Duodenal mucosa (tissue), 2 donors: ENCODE measurements at regions not wholly inside any gene's neighbourhood (a gene's known extent, or its start where the extent isn't known, plus 50 kb on each side); places are given as distances from the start of the nearest gene placed in this dataset.

ENCODE experiments used
- H3K27ac ChIP-seq: one replicate; pipeline ENCODE4 v1.7.0; 2013; ENCODE audit warnings: low read depth, low read length
- H3K27me3 ChIP-seq, 2 donors: one replicate each; pipeline ENCODE4 v1.7.0; 2013; ENCODE audit warnings: low read length in 2 of 2, control low read depth in 1 of 2; ENCODE audit not compliant: insufficient read depth in 2 of 2, control insufficient read depth in 1 of 2
- H3K36me3 ChIP-seq, 2 donors: one replicate each; pipeline ENCODE4 v1.7.0; 2013; ENCODE audit warnings: low read length in 2 of 2, control low read depth in 1 of 2; ENCODE audit not compliant: insufficient read depth in 2 of 2, control insufficient read depth in 1 of 2
- H3K4me1 ChIP-seq, 2 donors: one replicate each; pipeline ENCODE4 v1.7.0; 2013; ENCODE audit warnings: low read length in 2 of 2, control low read depth in 1 of 2; ENCODE audit not compliant: insufficient read depth in 2 of 2, control insufficient read depth in 1 of 2
- H3K4me3 ChIP-seq, 2 donors: one replicate each; pipeline ENCODE4 v1.7.0; 2013; ENCODE audit warnings: low read length in 2 of 2, low read depth in 1 of 2
- H3K9ac ChIP-seq, 2 donors: one replicate each; pipeline ENCODE4 v1.7.0; 2013; ENCODE audit warnings: low read length in 2 of 2, low read depth in 1 of 2
- H3K9me3 ChIP-seq, 2 donors: one replicate each; pipeline ENCODE4 v1.7.0; 2013; ENCODE audit warnings: low read length in 2 of 2, control low read depth in 1 of 2; ENCODE audit not compliant: control insufficient read depth in 1 of 2

DNA sequence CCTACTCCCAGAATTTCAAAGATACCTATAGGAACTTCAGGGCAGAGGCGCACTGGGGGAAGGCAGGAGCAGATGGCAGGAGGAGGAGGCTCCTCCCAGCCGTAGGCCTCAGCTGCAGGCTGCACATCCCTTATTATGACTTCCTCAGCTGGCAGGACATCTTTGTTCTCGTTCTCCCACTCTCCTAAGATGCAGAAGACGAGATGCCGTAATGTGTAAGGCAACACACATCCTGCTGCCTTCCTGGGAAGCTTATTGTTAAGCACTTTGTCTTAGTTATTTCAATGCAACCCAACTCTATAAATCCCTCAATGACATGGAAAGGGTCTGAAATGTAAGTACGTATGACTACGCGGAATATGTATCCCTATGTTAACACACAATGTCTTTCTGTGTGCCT lies 599.8 kb upstream of the MGMT start:
- no peaks in the 10 kb centered on the region for H3K36me3 ChIP-seq
- H3K9ac ChIP-seq, result no peak overlapping the region
- H3K4me1 ChIP-seq, result no peaks in the 10 kb centered on the region
- H3K27ac ChIP-seq, result no peak overlapping the region
- H3K9me3 ChIP-seq, result no peaks in the 10 kb centered on the region
- no peak overlapping the region for H3K4me3 ChIP-seq
- no peaks in the 10 kb centered on the region for H3K27me3 ChIP-seq

GRCh38 chr10:128867819-128868218 lies 599.2 kb upstream of the MGMT start:
- Histone ChIP-seq H3K9ac (no peak overlapping the region), H3K9me3 (no peaks in the 10 kb centered on the region), H3K27ac (no peak overlapping the region), H3K4me1 (no peaks in the 10 kb centered on the region), H3K27me3 (no peaks in the 10 kb centered on the region), H3K36me3 (no peaks in the 10 kb centered on the region), H3K4me3 (no peak overlapping the region)

DNA sequence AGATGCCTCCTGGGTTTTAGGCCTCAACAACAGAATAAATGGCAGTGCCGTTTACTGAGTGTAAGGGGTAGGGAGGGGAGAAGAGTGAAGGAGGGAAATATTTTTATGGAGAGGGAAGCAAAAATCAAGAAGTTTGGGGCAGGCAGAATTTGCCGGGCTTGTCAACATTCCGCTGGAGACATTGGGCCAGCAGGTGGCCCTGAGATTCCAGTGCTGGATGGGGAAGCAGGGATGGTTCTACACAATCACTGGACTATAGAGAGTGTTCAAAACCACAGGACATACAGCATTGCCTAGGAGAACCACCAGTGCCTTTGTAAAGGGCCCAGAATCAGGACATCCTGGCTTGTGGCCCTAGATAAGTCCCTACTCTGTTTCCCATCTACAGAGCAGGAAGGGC lies 598.6 kb upstream of the MGMT start:
- H3K4me1 ChIP-seq, result no peaks in the 10 kb centered on the region
- H3K4me3 ChIP-seq, result no peak overlapping the region
- no peak overlapping the region for H3K27ac ChIP-seq
- no peaks in the 10 kb centered on the region for H3K27me3 ChIP-seq
- no peak overlapping the region for H3K9ac ChIP-seq
- H3K9me3 ChIP-seq, result no peaks in the 10 kb centered on the region
- no peaks in the 10 kb centered on the region for H3K36me3 ChIP-seq

DNA sequence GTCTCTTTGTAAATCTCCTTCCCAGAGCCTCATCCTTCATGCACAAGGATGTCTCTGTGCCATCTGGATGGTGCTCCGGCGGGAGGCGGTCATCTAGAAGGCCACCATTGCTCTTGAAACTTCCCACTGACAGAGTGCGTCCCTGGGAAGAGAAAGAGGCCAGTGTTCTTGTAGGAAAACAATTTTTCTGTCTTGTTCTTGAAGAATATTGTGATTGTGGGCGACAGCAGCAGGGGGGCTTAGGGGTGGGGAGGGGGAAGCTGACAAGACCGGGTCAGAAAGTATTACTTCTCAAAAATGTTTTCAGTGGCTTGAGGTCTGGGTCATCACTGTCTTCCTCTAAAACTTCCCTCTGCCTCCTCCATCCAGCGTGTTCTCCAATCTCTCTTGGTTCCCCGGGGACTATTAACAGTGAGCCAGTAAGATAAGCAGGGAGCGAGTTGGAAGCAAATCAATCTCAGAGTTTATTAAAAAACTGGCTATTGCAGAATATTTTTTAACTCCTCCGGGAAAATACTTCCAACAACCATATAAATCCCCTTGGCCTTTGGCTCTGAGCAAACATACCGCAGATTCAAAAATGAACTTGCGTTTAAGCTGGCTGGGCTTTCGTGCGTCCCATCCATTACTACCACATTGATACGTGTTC lies 597.8 kb upstream of the MGMT start:
- Histone ChIP-seq H3K27me3 (no peaks in the 10 kb centered on the region), H3K4me1 (no peaks in the 10 kb centered on the region)

GRCh38 chr10:128870830-128871597 lies 596.0 kb upstream of the MGMT start:
- no peaks in the 10 kb centered on the region for H3K9me3 ChIP-seq
- no peak overlapping the region for H3K9ac ChIP-seq
- no peak overlapping the region for H3K4me3 ChIP-seq
- no peaks in the 10 kb centered on the region for H3K27me3 ChIP-seq
- H3K27ac ChIP-seq, result no peak overlapping the region
- H3K4me1 ChIP-seq, result no peaks in the 10 kb centered on the region
- no peaks in the 10 kb centered on the region for H3K36me3 ChIP-seq

More for the DNA sequence above, 597.8 kb upstream of the MGMT start:
- H3K27ac ChIP-seq, result no peak overlapping the region
- H3K9ac ChIP-seq, result no peak overlapping the region
- H3K9me3 ChIP-seq, result no peaks in the 10 kb centered on the region
- no peak overlapping the region for H3K4me3 ChIP-seq
- no peaks in the 10 kb centered on the region for H3K36me3 ChIP-seq

GRCh38 chr10:128871671-128872231 lies 595.3 kb upstream of the MGMT start:
- Histone ChIP-seq H3K4me3 (no peak overlapping the region), H3K9me3 (no peaks in the 10 kb centered on the region), H3K27me3 (no peaks in the 10 kb centered on the region), H3K27ac (no peak overlapping the region), H3K4me1 (no peaks in the 10 kb centered on the region), H3K36me3 (no peaks in the 10 kb centered on the region), H3K9ac (no peak overlapping the region)

GRCh38 chr10:128873411-128874054 lies 593.5 kb upstream of the MGMT start:
- Histone ChIP-seq H3K4me1 (no peaks in the 10 kb centered on the region), H3K9me3 (no peaks in the 10 kb centered on the region), H3K9ac (no peak overlapping the region), H3K27me3 (no peaks in the 10 kb centered on the region), H3K36me3 (no peaks in the 10 kb centered on the region), H3K4me3 (no peak overlapping the region), H3K27ac (no peak overlapping the region)

DNA sequence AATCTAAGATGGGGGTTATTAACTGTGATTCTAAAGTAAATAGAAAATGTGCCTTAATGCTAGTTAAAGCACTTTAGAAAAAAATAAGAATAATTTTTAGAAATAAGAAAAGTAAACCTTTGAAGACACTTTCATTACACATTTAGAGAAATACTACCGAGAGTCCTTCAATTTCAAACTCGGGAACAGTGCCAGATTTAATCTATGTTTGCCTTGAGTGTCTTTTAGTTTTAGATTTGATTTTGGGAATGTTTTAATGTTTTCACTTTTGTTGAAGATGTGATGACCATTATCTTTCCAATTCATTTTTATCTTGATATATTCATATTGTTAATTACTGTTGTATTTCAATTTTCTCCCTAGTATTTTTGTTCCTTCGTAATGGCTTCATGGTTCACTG lies 592.7 kb upstream of the MGMT start:
- H3K27me3 ChIP-seq, result no peaks in the 10 kb centered on the region
- no peak overlapping the region for H3K27ac ChIP-seq
- no peaks in the 10 kb centered on the region for H3K36me3 ChIP-seq
- H3K4me1 ChIP-seq, result no peaks in the 10 kb centered on the region
- no peak overlapping the region for H3K9ac ChIP-seq
- no peaks in the 10 kb centered on the region for H3K9me3 ChIP-seq
- no peak overlapping the region for H3K4me3 ChIP-seq

DNA sequence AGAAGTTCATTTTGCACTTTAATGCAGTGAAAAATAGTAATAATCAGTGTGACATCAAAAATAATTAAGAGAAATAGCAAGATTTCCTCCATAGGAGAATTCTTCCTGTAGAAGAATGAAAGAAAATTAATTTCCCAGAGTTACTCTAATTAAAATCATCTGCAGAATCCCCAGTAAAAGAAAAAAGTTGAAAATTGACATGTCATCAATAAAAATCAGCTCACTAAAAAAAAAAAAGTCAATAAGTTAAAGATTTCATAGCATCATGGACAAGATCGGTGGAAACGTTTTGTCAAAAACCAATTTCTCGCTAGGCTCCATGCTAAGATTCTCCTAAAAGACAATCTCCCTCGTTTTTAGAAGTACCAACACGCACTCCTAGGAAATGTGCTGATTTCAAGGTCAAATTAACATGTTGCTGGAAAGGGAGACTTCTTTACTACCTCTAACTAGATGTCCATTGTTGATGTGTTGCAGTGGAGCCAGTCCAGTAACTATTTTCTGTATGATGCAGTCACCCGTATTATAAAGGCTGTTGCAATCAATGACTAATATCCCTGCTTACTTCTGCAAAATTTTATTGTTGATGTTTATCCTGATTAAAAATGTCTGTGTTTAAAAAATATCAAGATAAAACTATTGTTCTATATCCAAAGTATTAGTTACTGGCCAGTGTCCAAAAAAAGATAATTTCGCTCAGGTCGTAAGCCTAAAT lies 591.9 kb upstream of the MGMT start:
- Histone ChIP-seq H3K27me3 (no peaks in the 10 kb centered on the region), H3K27ac (no peak overlapping the region), H3K4me1 (no peaks in the 10 kb centered on the region), H3K9me3 (no peaks in the 10 kb centered on the region), H3K36me3 (no peaks in the 10 kb centered on the region), H3K4me3 (no peak overlapping the region), H3K9ac (no peak overlapping the region)
